ENCODE measurements at regions not wholly inside any gene's neighbourhood (a gene's known extent, or its start where the extent isn't known, plus 50 kb on each side); places are given as distances from the start of the nearest gene placed in this dataset.

- peak; percentile 91 to 93 for DNase-seq
Measured at GRCh38 chr10:78972947-78973900, 95.5 kb upstream of the ZMIZ1 start.

- DNase-seq: peak; percentile 73 to 79
Measured at GRCh38 chr10:78973901-78974616, 94.7 kb upstream of the ZMIZ1 start.

DNA sequence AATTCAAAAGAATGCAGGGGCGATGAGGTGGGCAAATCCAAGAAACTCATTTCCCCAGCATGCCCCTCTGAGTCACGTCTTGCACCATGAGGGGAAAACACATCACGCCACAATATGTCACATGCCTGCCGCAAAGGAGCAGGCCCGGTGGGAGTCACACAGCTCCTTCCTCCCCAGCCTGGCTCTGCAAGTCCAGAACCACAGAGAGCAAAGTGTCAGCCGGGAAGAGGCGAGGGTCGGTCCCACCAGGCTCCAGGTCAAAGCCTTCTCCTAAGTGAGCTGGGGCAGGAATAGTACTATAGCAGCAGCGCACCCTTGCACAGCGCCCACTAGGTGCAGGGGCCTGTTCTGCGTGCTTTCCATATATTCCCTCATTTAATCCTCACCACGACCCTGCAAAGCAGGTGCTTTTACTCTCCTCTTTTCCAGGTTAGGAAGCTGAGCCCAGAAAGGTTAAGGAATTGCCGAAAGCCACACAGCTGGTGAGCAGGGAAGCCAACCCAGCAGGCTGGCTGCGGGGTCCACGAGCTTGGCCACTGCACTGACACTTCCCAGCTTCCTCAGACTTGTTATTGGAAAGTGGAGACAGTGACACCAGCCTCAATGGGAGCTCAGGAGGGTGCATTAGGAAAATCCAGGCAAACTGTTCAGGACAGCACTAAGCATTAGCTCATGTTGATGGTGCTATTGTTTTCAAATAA is 94.0 kb upstream of the ZMIZ1 start:
- DNase-seq: peak in 1 of 2 donors; percentile 48

DNA sequence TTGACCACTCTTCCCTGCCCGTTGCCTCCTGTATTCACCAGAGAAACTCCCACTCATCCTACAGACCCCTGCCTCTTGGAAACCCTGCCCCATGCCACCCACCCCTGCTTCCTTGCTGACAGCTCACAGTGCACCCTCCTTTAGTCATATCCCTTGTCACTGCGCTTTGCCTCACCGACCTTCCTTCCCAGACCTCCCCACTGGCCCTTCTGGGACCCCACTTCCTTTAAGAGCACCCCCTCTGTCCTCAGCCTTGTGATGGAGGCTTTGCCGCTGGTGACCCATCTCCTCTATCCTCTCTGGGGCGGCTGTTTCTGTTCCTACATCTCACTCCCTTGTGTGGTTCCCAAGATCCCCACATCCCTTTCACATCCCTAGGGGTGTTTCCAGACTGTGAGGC is 92.8 kb upstream of the ZMIZ1 start:
- no peak for DNase-seq

DNA sequence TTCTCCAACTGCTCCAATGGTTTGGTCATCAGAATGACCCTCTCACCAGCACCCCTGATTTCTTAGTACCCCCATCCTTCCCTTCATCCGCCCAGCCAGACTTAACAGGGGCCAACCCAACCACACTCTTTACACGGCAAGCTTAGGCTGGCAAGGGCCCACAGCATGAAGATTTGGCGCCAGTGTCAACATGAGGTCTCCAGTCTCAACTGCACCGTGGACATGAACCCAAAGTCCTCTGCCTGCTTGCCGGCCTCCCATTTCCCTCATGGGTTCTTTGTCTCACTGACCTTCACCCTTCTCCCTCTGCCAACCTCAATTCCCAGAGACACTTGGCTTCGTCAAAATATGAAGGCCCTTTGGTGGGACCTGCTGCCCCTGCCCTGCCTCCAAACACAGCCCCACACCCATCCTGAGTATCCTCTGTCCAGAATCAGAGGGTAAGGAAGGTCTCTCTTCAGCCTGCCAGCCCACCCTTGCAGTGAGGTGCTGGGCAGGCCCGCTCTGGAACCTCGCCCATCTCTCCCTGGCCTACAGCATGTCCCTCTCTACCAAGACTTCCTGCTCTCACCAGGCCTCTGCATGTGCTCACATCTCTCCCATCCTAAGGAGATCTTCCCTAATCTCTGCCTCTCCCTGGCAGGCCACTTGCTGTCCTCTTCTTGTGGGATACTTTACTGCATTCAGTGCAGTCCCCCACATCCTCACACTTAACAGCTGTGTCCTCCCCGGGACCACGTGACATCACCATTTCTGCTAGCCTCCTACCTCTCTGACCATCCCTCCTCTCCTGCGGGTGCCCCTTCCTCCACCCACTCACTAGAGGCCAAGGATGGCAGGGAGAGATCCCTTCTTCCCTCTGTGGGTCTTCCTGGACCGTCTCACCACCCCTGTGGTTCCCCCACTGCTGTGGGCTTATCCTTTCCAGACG is 91.7 kb upstream of the ZMIZ1 start:
- no peak for DNase-seq

- no peak for DNase-seq
Measured at GRCh38 chr10:78979938-78980337, 88.8 kb upstream of the ZMIZ1 start.

- no peak for DNase-seq
Measured at GRCh38 chr10:78980354-78980753, 88.4 kb upstream of the ZMIZ1 start.

DNA sequence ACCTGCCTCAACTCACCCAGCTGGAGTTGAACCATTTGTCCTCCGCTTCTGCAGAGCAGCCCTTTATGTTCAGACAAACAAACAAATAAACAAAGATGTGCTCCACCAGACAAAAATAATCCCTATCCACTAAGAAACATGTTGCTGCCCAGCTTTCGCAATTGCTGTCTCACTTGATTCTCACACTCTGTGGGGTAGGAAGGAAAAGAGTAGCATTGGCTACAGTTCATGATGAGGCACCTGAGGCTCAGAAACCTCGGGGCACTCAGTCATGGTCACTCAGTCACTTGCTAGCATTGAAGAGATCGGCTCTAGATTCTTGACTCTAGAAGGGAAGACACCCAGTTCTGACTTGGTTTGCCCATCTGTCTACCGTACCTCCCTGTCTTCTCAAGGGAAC is 88.0 kb upstream of the ZMIZ1 start:
- no peak for DNase-seq

DNA sequence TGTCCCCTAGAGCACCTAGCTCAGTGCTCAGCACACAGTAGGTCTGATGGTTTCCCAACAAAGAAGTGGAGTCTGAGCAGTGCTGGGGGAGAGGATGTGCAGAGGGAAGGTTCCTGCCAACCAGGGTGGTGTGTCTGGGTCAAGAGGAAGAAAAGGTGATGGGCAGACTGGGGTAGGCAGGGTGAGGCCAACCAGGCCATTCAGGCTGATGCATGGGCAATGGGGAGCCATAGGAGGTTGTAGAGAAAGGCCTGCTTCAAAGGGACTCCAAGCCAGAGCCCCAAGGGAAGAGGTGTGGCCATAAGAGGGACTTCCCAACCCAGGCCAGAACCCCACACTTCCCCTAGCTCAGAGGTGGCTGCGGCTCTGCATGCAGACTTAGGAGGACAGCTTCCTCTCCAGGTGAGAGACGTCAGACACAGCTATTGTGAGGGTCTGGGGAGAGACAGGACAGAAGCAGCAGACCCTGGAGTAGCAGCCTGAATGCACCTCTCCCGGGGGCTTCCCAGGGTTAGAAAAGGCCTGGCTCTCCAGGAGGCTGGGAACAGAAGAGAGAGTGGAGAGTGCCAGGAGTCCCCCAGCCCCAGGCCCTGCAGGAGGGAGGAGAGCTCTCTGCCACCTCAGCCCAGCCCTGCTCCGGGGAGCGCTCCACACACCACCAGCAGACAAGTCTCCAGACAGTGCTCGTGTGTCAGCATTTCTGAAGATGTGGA is 87.4 kb upstream of the ZMIZ1 start:
- DNase-seq: no peak

DNA sequence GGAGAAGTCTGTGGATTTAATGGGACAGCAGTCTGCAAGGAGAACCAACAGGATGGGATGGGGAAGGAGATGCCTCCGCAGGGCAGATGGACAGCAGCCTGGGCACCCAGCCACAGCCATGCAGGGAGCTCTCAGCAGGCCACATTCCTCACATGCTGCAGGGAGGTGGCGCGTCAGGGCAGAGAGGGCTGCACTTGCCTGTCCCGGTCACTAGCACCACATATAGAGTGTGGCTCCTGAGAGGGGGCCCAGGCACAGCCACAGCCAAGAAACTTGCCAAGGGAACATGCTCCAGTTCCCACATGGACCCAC is 86.8 kb upstream of the ZMIZ1 start:
- no peak for DNase-seq

DNA sequence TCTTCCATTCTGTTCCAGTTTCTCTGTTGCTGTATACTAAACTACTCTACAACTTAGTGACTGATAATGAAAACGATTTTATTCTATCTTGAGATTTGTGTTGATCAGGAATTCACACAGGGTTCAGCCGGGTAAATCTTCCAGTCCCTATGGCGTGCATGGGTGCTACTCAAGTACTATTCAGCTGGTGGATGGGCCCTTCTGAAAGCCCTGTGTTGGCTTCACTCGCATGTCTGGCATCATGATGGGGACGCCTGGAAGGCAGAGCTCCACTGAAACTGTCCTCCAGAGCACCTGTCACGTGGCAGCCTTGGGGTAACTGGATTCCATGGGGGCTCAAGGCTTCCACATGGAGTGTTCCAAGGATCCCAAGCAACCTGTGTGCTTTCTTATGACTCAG is 86.0 kb upstream of the ZMIZ1 start:
- no peak for DNase-seq

GRCh38 chr10:78983608-78984007 is 85.2 kb upstream of the ZMIZ1 start:
- DNase-seq: no peak

DNA sequence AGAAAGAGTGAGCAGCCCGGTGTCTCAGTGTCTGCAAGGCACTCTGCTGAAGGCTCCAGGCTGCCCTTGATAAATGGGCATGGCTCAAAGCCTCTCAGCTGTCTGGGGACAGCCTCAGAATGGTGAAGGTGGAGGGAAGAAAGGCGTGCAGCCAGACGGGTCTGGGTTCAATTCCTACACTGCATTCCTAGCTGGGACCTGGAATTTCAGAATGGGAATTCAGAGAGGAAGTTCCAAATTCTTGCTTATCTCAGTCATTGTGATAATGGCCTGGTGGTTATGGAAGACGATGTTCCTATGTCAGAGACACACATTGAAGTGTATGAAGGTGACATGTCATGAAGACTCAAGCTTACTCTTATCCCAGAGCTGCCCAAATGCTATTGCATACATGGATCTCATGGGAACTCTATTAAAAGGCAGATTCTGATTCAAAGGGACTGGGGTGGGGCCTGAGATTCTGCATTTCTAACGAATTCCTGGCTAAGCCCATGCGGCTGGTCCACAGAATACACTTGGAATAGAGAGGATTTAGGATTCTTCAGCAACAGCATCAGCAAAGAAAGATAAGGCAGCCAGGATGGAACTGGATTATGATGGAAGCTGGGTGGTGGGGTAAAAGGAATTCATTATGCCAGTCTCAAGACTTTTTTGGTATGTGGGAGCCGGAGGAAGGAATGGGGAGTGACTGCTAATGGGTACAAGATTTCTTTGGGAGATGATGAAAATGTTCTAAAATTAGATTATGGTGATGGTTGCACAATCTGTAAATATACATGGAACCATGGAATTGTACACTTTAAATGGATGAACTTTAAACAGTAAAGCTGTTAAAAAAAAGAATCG is 82.6 kb upstream of the ZMIZ1 start:
- DNase-seq: no peak

- no peak for DNase-seq
Measured at GRCh38 chr10:78991187-78991586, 77.6 kb upstream of the ZMIZ1 start.

GRCh38 chr10:78992333-78992732 is 76.4 kb upstream of the ZMIZ1 start:
- DNase-seq: no peak

DNA sequence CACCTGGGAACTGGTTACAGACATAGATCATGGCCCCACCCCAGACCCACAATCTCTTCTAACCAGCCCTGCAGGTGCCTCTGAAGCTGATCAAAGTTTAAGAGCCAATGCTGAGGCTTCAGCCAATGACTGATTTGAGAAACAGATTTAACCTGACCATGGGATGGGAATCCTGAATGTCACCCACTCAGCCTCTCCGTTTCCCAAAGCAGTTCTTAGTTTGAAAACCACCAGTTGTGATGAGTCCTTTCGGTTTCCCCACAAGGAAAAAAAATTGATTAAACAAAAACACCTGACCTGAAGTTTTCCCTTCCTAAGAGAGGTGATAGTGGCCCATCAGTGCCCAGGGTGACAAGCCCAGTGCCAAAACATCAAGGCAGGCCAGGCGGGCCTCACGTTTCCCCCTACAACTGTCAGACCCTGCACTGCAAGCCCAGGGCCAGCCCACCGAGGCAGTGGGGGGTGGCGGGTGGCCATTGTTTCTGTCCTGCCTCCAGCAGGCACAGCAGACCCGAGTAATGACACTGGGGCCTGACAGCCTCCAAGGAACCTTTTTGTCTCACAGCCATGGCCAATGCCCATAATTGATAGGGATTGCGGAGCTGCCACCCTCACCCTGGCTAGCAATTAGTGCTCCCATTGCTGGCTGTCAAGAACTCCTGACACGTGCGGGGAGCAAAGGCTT is 75.4 kb upstream of the ZMIZ1 start:
- no peak for DNase-seq

- no peak for DNase-seq
Measured at GRCh38 chr10:78995987-78996791, 72.6 kb upstream of the ZMIZ1 start.

DNA sequence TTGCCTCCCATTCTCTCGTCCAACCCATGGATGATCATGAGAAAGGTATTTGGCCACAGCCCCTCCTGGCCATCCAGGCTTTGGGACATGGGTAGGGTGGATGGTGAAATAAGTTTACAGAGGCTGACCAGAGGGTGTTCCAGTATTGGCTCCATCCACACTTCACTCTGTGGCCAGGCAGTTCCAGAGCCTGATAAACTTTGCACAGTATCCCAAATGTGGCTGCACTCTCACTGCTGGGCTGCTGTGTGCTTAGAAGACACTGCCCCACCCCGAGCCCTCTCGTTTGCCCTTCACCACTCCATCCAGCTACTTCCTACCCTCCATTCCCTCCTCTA is 72.0 kb upstream of the ZMIZ1 start:
- no peak for DNase-seq

Data from right lung (tissue), 2 donors.